Smooth muscle cell (in vitro differentiated cells): ENCODE measurements at regions not wholly inside any gene's neighbourhood (a gene's known extent, or its start where the extent isn't known, plus 50 kb on each side); places are given as distances from the start of the nearest gene placed in this dataset.

ENCODE experiments used
- DNase-seq: peaks from one replicate; lab custom pipeline; 2025; ENCODE audit not compliant: unreplicated experiment; lab: John Stamatoyannopoulos, UW
- H2AFZ ChIP-seq: fragments of 200-600 bp; sonication (generic); 2 replicates; pipeline ENCODE4 v1.6.0; 2016; ENCODE audit warnings: antibody characterized with exemption, low read depth, mild to moderate bottlenecking
- H3F3A ChIP-seq: fragments of 200-600 bp; sonication (generic); 2 replicates; pipeline ENCODE4 v1.6.0; 2017; ENCODE audit warnings: antibody characterized with exemption, low read depth
- H3K27ac ChIP-seq: fragments of 200-600 bp; sonication (generic); 2 replicates; pipeline ENCODE4 v1.5.1; 2016; ENCODE audit warnings: low read depth, mild to moderate bottlenecking
- H3K27me3 ChIP-seq: fragments of 200-600 bp; sonication (generic); 2 replicates; pipeline ENCODE4 v1.6.1; 2016; ENCODE audit warnings: low read depth, mild to moderate bottlenecking
- H3K36me3 ChIP-seq: fragments of 200-600 bp; sonication (generic); 2 replicates; pipeline ENCODE4 v1.5.1; 2016; ENCODE audit warnings: low read depth
- H3K4me1 ChIP-seq: fragments of 200-600 bp; sonication (generic); 2 replicates; pipeline ENCODE4 v1.5.1; 2016; ENCODE audit warnings: low read depth
- H3K4me2 ChIP-seq: fragments of 200-600 bp; sonication (generic); 2 replicates; pipeline ENCODE4 v1.6.0; 2016; ENCODE audit warnings: mild to moderate bottlenecking
- H3K4me3 ChIP-seq: fragments of 200-600 bp; sonication (generic); 2 replicates; pipeline ENCODE4 v1.5.1; 2016; ENCODE audit warnings: mild to moderate bottlenecking
- H3K79me2 ChIP-seq: fragments of 200-600 bp; sonication (generic); 2 replicates; pipeline ENCODE4 v1.6.0; 2016; ENCODE audit warnings: low read depth, mild to moderate bottlenecking
- H3K9ac ChIP-seq: fragments of 200-600 bp; sonication (generic); 2 replicates; pipeline ENCODE4 v1.6.0; 2016; ENCODE audit warnings: low read depth
- H3K9me3 ChIP-seq: fragments of 200-600 bp; sonication (generic); replicated peaks from 2 replicates; pipeline ENCODE4 v1.5.1; 2016; ENCODE audit warnings: low read depth
- H4K20me1 ChIP-seq: fragments of 200-600 bp; sonication (generic); 2 replicates; pipeline ENCODE4 v1.6.0; 2016; ENCODE audit warnings: low read depth
- CTCF ChIP-seq: fragments of 200-600 bp; sonication (generic); IDR thresholded peaks from 2 replicates; pipeline ENCODE4 v1.5.1; 2017; ENCODE audit warnings: borderline replicate concordance, mild to moderate bottlenecking, antibody characterized with exemption; ENCODE audit not compliant: insufficient read depth, poor library complexity, severe bottlenecking
- WGBS: methylation state at CpG from one replicate; pipeline ENCODE4 v1.1.7; 2016; ENCODE audit warnings: low lambda C conversion rate; 5-methylcytosine and 5-hydroxymethylcytosine counted together

- Histone ChIP-seq H3K36me3 (no peaks in the 10 kb centered on the region), H4K20me1 (no peaks in the 10 kb centered on the region), H3K9ac (no peak overlapping the region), H3K27ac (no peak overlapping the region), H3K4me3 (no peak overlapping the region), H3F3A (no peaks in the 10 kb centered on the region), H3K27me3 (no peaks in the 10 kb centered on the region), H3K9me3 (no peaks in the 10 kb centered on the region), H3K4me2 (no peak overlapping the region), H3K79me2 (no peaks in the 10 kb centered on the region), H2AFZ (no peak overlapping the region), H3K4me1 (no peaks in the 10 kb centered on the region)
- DNase-seq: no peak
- 41% methylated on average over 2 of the region's 2 CpGs for WGBS
- TF ChIP-seq CTCF: no peak
Measured at GRCh38 chr7:144937199-144937598, 101.3 kb upstream of the TPK1 start.

- no peak overlapping the region for H3K4me3 ChIP-seq
- H3K9ac ChIP-seq: no peak overlapping the region
- no peaks in the 10 kb centered on the region for H4K20me1 ChIP-seq
- H3K4me2 ChIP-seq: no peak overlapping the region
- no peak for TF ChIP-seq CTCF
- no peaks in the 10 kb centered on the region for H3K36me3 ChIP-seq
- no peaks in the 10 kb centered on the region for H3F3A ChIP-seq
- DNase-seq: no peak
- H3K27me3 ChIP-seq: no peaks in the 10 kb centered on the region
- no peaks in the 10 kb centered on the region for H3K9me3 ChIP-seq
- H3K4me1 ChIP-seq: no peaks in the 10 kb centered on the region
- no peaks in the 10 kb centered on the region for H3K79me2 ChIP-seq
- H3K27ac ChIP-seq: no peak overlapping the region
- WGBS: 100% methylated on average over 1 of the region's 1 CpG
- no peak overlapping the region for H2AFZ ChIP-seq
Measured at GRCh38 chr7:144936314-144936713, 100.5 kb upstream of the TPK1 start.

GRCh38 chr7:144910411-144910810 is 74.6 kb upstream of the TPK1 start:
- Histone ChIP-seq H3K4me2 (no peak overlapping the region), H3K9ac (no peak overlapping the region), H4K20me1 (no peaks in the 10 kb centered on the region), H3F3A (no peaks in the 10 kb centered on the region), H3K27me3 (no peaks in the 10 kb centered on the region), H3K4me1 (peaks cover 4% of the 10 kb centered on the region), H2AFZ (no peak overlapping the region), H3K4me3 (no peak overlapping the region), H3K9me3 (no peaks in the 10 kb centered on the region), H3K79me2 (no peaks in the 10 kb centered on the region), H3K36me3 (no peaks in the 10 kb centered on the region), H3K27ac (no peak overlapping the region)
- WGBS: 84% methylated on average over 6 of the region's 6 CpGs
- TF ChIP-seq CTCF: no peak
- DNase-seq: no peak

- Histone ChIP-seq H3K36me3 (no peaks in the 10 kb centered on the region), H3K27me3 (no peaks in the 10 kb centered on the region), H3F3A (no peaks in the 10 kb centered on the region), H3K9ac (no peak overlapping the region), H3K4me2 (no peak overlapping the region), H3K79me2 (no peaks in the 10 kb centered on the region), H3K4me1 (peaks cover 4% of the 10 kb centered on the region), H3K27ac (no peak overlapping the region), H3K9me3 (no peaks in the 10 kb centered on the region), H3K4me3 (no peak overlapping the region), H2AFZ (no peak overlapping the region), H4K20me1 (no peaks in the 10 kb centered on the region)
- no peak for DNase-seq
- TF ChIP-seq CTCF: no peak
- WGBS: 84% methylated on average over 4 of the region's 4 CpGs
Measured at GRCh38 chr7:144908943-144909556, 73.2 kb upstream of the TPK1 start.
